Naive B cell (primary cell): ENCODE measurements at regions not wholly inside any gene's neighbourhood (a gene's known extent, or its start where the extent isn't known, plus 50 kb on each side); places are given as distances from the start of the nearest gene placed in this dataset.
A peak's percentile ranks its signal among the peaks of the same experiment; 100 is the strongest.

Experiments
- ATAC-seq, 2 donors: fragments of 150-1000 bp; cut with Tn5 transposase; 2 replicates each; pipeline ENCODE4 v1.10.0; 2021; ENCODE audit warnings: low read depth in 2 of 2, mild to moderate bottlenecking in 2 of 2, moderate library complexity in 2 of 2
- DNase-seq: peaks from one replicate; pipeline ENCODE4 v3.0.0; 2022
- H3K27ac Mint-ChIP-seq, 6 donors: one replicate each; pipeline ENCODE4 v1.8.0; 2020 to 2022; ENCODE audit warnings: mild to moderate bottlenecking in 6 of 6, mixed read lengths in 6 of 6, moderate library complexity in 5 of 6, inconsistent platforms in 2 of 6
- H3K27me3 Mint-ChIP-seq, 3 donors: one replicate each; pipeline ENCODE4 v1.8.0; 2021 to 2022; ENCODE audit warnings: mixed read lengths in 3 of 3, mild to moderate bottlenecking in 1 of 3
- H3K36me3 Mint-ChIP-seq, 2 donors: one replicate each; pipeline ENCODE4 v1.8.0; 2020 to 2022; ENCODE audit warnings: mixed read lengths in 2 of 2, inconsistent platforms in 1 of 2, mild to moderate bottlenecking in 1 of 2
- H3K4me1 Mint-ChIP-seq, 3 donors: one replicate each; pipeline ENCODE4 v1.8.0; 2020 to 2022; ENCODE audit warnings: mixed read lengths in 3 of 3, inconsistent platforms in 1 of 3, mild to moderate bottlenecking in 1 of 3, moderate library complexity in 1 of 3
- H3K4me3 Mint-ChIP-seq, 8 donors: one replicate each; pipeline ENCODE4 v1.8.0; 2020 to 2022; ENCODE audit warnings: mild to moderate bottlenecking in 8 of 8, mixed read lengths in 8 of 8, moderate library complexity in 8 of 8, inconsistent platforms in 2 of 8
- H3K9me3 Mint-ChIP-seq, 7 donors: one replicate each; pipeline ENCODE4 v1.8.0; 2020 to 2022; ENCODE audit warnings: mixed read lengths in 7 of 7, mild to moderate bottlenecking in 5 of 7, inconsistent platforms in 2 of 7, moderate library complexity in 1 of 7

- peaks cover 0 to 2% (median 0%) of the 10 kb centered on the region in 7 donors for H3K9me3 Mint-ChIP-seq
- H3K27ac Mint-ChIP-seq: no peak overlapping the region
- ATAC-seq (no peak), DNase-seq (no peak)
- H3K27me3 Mint-ChIP-seq: no peaks in the 10 kb centered on the region
- no peak overlapping the region for H3K4me3 Mint-ChIP-seq
- no peaks in the 10 kb centered on the region for H3K4me1 Mint-ChIP-seq
- no peaks in the 10 kb centered on the region for H3K36me3 Mint-ChIP-seq
Observed at GRCh38 chr5:119873611-119874010, 244.3 kb downstream of the FAM170A start.

GRCh38 chr5:119876522-119876921, 247.2 kb downstream of the FAM170A start:
- DNase-seq: no peak
- H3K27ac Mint-ChIP-seq: no peak overlapping the region
- H3K27me3 Mint-ChIP-seq: no peaks in the 10 kb centered on the region
- peaks cover 0 to 2% (median 0%) of the 10 kb centered on the region in 7 donors for H3K9me3 Mint-ChIP-seq
- ATAC-seq: no peak
- H3K4me1 Mint-ChIP-seq: no peaks in the 10 kb centered on the region
- H3K4me3 Mint-ChIP-seq: no peak overlapping the region
- no peaks in the 10 kb centered on the region for H3K36me3 Mint-ChIP-seq

- no peak for ATAC-seq
- H3K36me3 Mint-ChIP-seq: no peaks in the 10 kb centered on the region
- no peak overlapping the region for H3K27ac Mint-ChIP-seq
- no peak for DNase-seq
- H3K4me1 Mint-ChIP-seq: no peaks in the 10 kb centered on the region
- no peaks in the 10 kb centered on the region for H3K27me3 Mint-ChIP-seq
- H3K9me3 Mint-ChIP-seq: peaks cover 0 to 2% (median 0%) of the 10 kb centered on the region in 7 donors
- no peak overlapping the region for H3K4me3 Mint-ChIP-seq
Observed at GRCh38 chr5:119878712-119879111, 249.4 kb downstream of the FAM170A start.

GRCh38 chr5:119879446-119879845, 250.1 kb downstream of the FAM170A start:
- no peak overlapping the region for H3K4me3 Mint-ChIP-seq
- ATAC-seq (no peak), DNase-seq (no peak)
- no peaks in the 10 kb centered on the region for H3K27me3 Mint-ChIP-seq
- no peaks in the 10 kb centered on the region for H3K4me1 Mint-ChIP-seq
- H3K36me3 Mint-ChIP-seq: no peaks in the 10 kb centered on the region
- peaks cover 0 to 2% (median 0%) of the 10 kb centered on the region in 7 donors for H3K9me3 Mint-ChIP-seq
- no peak overlapping the region for H3K27ac Mint-ChIP-seq

- no peaks in the 10 kb centered on the region for H3K27me3 Mint-ChIP-seq
- DNase-seq (no peak), ATAC-seq (no peak)
- no peak overlapping the region for H3K4me3 Mint-ChIP-seq
- H3K4me1 Mint-ChIP-seq: no peaks in the 10 kb centered on the region
- H3K27ac Mint-ChIP-seq: no peak overlapping the region
- no peaks in the 10 kb centered on the region for H3K9me3 Mint-ChIP-seq
- H3K36me3 Mint-ChIP-seq: no peaks in the 10 kb centered on the region
Observed at GRCh38 chr5:119895066-119895465, 265.7 kb downstream of the FAM170A start.

GRCh38 chr5:119896826-119897536, 267.6 kb downstream of the FAM170A start:
- ATAC-seq: no peak
- H3K4me3 Mint-ChIP-seq: no peak overlapping the region
- no peaks in the 10 kb centered on the region for H3K9me3 Mint-ChIP-seq
- no peaks in the 10 kb centered on the region for H3K36me3 Mint-ChIP-seq
- no peaks in the 10 kb centered on the region for H3K4me1 Mint-ChIP-seq
- H3K27me3 Mint-ChIP-seq: no peaks in the 10 kb centered on the region
- H3K27ac Mint-ChIP-seq: no peak overlapping the region
- no peak for DNase-seq

- Mint-ChIP-seq H3K4me3 (no peak overlapping the region), H3K27ac (no peak overlapping the region), H3K36me3 (no peaks in the 10 kb centered on the region), H3K4me1 (no peaks in the 10 kb centered on the region), H3K27me3 (no peaks in the 10 kb centered on the region), H3K9me3 (no peaks in the 10 kb centered on the region)
- no peak for DNase-seq
- no peak for ATAC-seq
Observed at GRCh38 chr5:119897537-119898370, 268.4 kb downstream of the FAM170A start.

- ATAC-seq (no peak), DNase-seq (no peak)
- no peak overlapping the region for H3K4me3 Mint-ChIP-seq
- no peaks in the 10 kb centered on the region for H3K4me1 Mint-ChIP-seq
- H3K9me3 Mint-ChIP-seq: no peaks in the 10 kb centered on the region
- no peak overlapping the region for H3K27ac Mint-ChIP-seq
- H3K27me3 Mint-ChIP-seq: peaks cover 0 to 3% (median 0%) of the 10 kb centered on the region in 3 donors
- no peaks in the 10 kb centered on the region for H3K36me3 Mint-ChIP-seq
Observed at GRCh38 chr5:119899981-119900380, 270.6 kb downstream of the FAM170A start.

GRCh38 chr5:119902593-119902992, 273.2 kb downstream of the FAM170A start:
- DNase-seq (no peak), ATAC-seq (no peak)
- peaks cover 0 to 3% (median 0%) of the 10 kb centered on the region in 3 donors for H3K27me3 Mint-ChIP-seq
- H3K9me3 Mint-ChIP-seq: peaks cover 0 to 15% (median 0%) of the 10 kb centered on the region in 7 donors
- H3K4me1 Mint-ChIP-seq: no peaks in the 10 kb centered on the region
- H3K27ac Mint-ChIP-seq: peak overlapping the region in 1 of 6 donors; percentile 44
- H3K4me3 Mint-ChIP-seq: no peak overlapping the region
- H3K36me3 Mint-ChIP-seq: no peaks in the 10 kb centered on the region

GRCh38 chr5:119913425-119913824, 284.1 kb downstream of the FAM170A start:
- H3K36me3 Mint-ChIP-seq: no peaks in the 10 kb centered on the region
- H3K27me3 Mint-ChIP-seq: no peaks in the 10 kb centered on the region
- H3K4me1 Mint-ChIP-seq: no peaks in the 10 kb centered on the region
- no peak overlapping the region for H3K4me3 Mint-ChIP-seq
- no peak overlapping the region for H3K27ac Mint-ChIP-seq
- no peak for ATAC-seq
- peaks cover 0 to 16% (median 5%) of the 10 kb centered on the region in 7 donors for H3K9me3 Mint-ChIP-seq
- no peak for DNase-seq

- H3K27ac Mint-ChIP-seq: no peak overlapping the region
- H3K36me3 Mint-ChIP-seq: no peaks in the 10 kb centered on the region
- H3K27me3 Mint-ChIP-seq: no peaks in the 10 kb centered on the region
- ATAC-seq: no peak
- DNase-seq: no peak
- H3K4me3 Mint-ChIP-seq: no peak overlapping the region
- no peaks in the 10 kb centered on the region for H3K4me1 Mint-ChIP-seq
- H3K9me3 Mint-ChIP-seq: peaks cover 0 to 2% (median 0%) of the 10 kb centered on the region in 7 donors
Observed at GRCh38 chr5:119919279-119919678, 289.9 kb downstream of the FAM170A start.

- Mint-ChIP-seq H3K27me3 (no peaks in the 10 kb centered on the region), H3K9me3 (peaks cover 0 to 3% (median 0%) of the 10 kb centered on the region in 7 donors), H3K36me3 (no peaks in the 10 kb centered on the region), H3K4me1 (no peaks in the 10 kb centered on the region), H3K4me3 (no peak overlapping the region), H3K27ac (no peak overlapping the region)
- no peak for ATAC-seq
- DNase-seq: no peak
Observed at GRCh38 chr5:119926301-119926700, 296.9 kb downstream of the FAM170A start.

- Mint-ChIP-seq H3K9me3 (peaks cover 0 to 3% (median 0%) of the 10 kb centered on the region in 7 donors), H3K4me1 (no peaks in the 10 kb centered on the region), H3K27ac (no peak overlapping the region), H3K4me3 (no peak overlapping the region), H3K27me3 (no peaks in the 10 kb centered on the region), H3K36me3 (no peaks in the 10 kb centered on the region)
- ATAC-seq (no peak), DNase-seq (no peak)
Observed at GRCh38 chr5:119928974-119929373, 299.6 kb downstream of the FAM170A start.

- H3K27ac Mint-ChIP-seq: no peak overlapping the region
- DNase-seq (no peak), ATAC-seq (no peak)
- H3K36me3 Mint-ChIP-seq: no peaks in the 10 kb centered on the region
- no peaks in the 10 kb centered on the region for H3K4me1 Mint-ChIP-seq
- H3K27me3 Mint-ChIP-seq: no peaks in the 10 kb centered on the region
- H3K4me3 Mint-ChIP-seq: no peak overlapping the region
- peaks cover 0 to 6% (median 0%) of the 10 kb centered on the region in 7 donors for H3K9me3 Mint-ChIP-seq
Observed at GRCh38 chr5:119930490-119930889, 301.1 kb downstream of the FAM170A start.
